ENCODE measurements at regions not wholly inside any gene's neighbourhood (a gene's known extent, or its start where the extent isn't known, plus 50 kb on each side); places are given as distances from the start of the nearest gene placed in this dataset.
A peak's percentile ranks its signal among the peaks of the same experiment; 100 is the strongest.
"Not testable (repeated sequence)": the region's sequence is repeated elsewhere in the genome, so short reads cannot be mapped to it uniquely, and the experiment has no call there.

GRCh38 chr15:81056304-81056703 lies 55.6 kb downstream of the TLNRD1 start:
- no peak for DNase-seq

DNA sequence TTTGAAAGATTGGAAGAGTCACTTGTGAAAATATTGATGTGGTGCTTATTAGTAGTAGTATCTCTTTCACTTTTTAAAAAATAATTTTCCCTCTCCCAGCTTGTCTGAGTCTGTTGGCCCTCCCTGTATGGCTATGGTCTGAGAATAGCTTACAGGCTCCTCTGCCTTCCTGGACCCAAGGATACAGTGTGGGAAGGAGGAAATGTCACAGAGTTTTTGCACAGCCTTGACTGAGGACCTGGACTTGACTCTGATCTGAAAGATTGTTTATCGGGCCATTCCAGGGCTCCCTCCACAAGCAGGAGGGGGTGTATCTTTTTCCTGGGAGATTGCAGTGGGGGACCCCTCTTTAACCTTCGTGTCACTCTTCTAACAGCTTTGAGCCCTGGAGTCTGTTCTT lies 59.7 kb downstream of the TLNRD1 start:
- DNase-seq = no peak

DNA sequence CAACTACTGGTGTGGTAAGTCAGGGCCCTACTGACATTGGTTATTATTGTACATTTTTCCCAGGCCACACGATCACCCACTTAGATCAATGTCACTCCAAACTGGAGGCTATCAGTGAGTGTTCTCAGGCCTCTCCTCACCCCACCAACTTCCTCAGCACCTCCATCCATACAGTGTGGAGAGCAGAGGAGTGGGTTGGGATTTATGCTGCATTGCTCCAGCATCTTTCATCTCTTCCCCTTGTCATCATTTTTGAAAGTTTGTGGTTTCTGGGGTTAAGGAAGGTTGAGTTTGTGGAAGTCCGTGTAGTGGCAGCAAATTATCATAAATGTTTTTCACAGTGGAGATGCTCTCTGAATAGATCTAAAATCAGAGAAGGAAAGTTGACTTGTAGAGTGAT lies 60.2 kb downstream of the TLNRD1 start:
- DNase-seq = no peak

- DNase-seq = no peak
These were observed 60.9 kb downstream of the TLNRD1 start for GRCh38 chr15:81061490-81062253.

DNA sequence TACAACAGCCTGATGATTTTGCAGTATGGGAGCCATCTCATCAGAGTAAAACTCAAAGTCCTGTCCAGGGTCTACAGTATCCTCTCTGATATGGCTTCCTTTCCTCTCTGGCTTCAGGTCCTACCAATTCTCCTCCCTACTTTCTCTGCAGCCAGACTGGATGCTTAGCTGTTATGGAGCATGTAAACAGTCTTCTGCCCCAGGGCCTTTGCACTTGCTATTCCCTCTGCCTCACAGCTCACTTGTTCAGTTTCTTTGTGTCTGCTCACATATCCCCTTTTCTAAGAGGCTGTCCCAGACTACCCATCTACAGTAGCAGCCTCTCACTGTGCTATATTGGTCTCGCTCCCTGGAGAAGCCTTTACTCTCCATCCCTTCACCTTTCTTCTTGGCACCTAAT lies 62.2 kb downstream of the TLNRD1 start:
- no peak for DNase-seq

DNA sequence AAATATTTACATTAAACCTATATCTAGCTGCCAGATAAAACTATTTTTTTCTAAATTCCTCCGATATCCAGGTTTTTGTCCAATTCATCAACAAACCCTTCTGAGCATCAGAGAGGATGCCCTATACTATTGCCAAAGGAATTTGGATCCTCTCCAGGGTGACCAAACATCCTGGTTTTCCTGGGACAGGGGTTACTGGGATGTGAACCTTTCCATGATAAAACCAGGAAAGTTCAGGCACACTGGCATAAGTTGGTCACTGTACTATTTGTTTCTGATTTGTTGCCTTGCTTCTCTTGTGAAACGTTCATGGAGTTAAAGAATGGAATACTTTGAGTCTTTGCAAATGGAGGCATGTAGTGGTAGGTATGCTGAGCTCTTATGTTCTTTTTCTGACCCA lies 63.5 kb downstream of the TLNRD1 start:
- no peak for DNase-seq

GRCh38 chr15:81067567-81067966 lies 66.5 kb upstream of the CFAP161 start:
- not testable (repeated sequence) for DNase-seq

- no peak for DNase-seq
These were observed 65.6 kb upstream of the CFAP161 start for GRCh38 chr15:81068516-81068915.

DNA sequence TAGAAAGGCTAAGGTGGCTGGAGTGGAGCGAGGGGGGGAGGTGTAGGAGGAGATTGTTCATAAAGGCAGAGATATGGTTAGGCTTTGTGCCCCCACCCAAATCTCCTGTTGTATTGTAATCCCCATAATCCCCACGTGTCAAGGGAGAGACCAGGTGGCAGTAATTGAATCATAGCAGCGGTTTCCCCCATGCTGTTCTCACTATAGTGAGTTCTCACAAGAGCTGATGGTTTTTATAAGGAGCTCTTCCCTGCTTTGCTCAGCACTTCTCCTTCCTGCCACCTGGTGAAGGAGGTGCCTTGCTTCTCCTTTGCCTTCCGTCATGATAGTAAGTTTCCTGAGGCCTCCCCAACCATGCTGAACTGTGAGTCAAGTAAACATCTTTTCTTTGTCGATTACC lies 64.7 kb upstream of the CFAP161 start:
- no peak for DNase-seq

DNA sequence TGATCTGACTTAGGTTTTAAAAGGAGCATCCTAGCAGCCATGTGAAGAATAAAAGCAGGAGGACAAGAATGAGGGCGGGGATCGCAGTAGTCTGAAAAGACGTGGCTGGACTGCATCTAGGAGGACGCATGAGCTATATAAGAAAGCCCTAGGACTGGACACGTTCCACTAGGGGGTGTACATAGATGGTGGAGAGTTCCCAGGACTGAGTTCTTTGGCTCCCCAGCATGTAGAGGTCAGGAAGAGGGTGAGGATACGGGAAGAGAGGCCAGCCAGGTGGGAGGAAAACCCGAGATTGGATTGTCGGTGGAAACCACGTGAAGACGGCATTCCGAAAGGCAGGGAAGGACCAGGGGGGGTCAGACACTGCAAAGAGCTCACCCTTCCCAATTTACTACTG lies 64.2 kb upstream of the CFAP161 start:
- no peak for DNase-seq

DNA sequence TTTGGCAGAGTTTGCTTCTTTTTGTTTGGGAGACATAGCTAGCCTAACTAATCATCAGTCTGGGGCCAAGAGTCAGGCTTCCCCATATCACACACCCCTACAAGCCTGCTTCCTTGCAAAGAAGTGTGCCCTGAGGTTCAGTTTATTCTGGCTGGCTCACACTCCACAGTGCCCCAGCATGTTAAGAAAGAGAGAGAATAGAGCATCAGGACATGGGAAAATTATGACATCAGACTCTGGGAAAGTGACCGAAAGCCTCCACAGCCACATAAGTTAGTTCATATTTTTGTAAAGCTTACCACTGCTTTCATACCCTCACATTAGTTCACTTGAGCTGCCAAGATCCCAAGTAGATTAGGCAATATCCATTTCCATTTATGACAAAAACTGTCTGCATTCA lies 63.0 kb upstream of the CFAP161 start:
- DNase-seq = peak; percentile 67

GRCh38 chr15:81071705-81072104 lies 62.4 kb upstream of the CFAP161 start:
- no peak for DNase-seq

- no peak for DNase-seq
These were observed 61.5 kb upstream of the CFAP161 start for GRCh38 chr15:81072551-81072950.

DNA sequence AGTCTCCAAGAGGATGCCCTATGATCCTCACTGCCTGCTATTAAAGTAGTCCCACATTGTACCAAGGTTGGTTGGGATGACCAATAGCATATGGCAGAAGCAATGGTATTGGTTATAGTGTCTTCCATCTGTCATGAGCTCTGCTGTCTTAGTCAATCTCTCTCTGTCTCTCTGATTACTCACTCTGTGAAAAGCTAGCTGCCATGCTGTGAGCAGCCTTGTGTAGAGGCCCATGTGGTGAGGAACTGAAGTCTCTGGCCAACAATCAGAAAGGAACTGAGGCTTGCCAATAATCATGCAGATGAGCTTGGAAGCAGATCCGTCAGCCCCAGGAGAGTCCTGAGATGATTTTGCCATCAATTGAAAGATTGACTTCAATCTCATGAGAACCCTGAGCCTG lies 60.3 kb upstream of the CFAP161 start:
- no peak for DNase-seq

DNA sequence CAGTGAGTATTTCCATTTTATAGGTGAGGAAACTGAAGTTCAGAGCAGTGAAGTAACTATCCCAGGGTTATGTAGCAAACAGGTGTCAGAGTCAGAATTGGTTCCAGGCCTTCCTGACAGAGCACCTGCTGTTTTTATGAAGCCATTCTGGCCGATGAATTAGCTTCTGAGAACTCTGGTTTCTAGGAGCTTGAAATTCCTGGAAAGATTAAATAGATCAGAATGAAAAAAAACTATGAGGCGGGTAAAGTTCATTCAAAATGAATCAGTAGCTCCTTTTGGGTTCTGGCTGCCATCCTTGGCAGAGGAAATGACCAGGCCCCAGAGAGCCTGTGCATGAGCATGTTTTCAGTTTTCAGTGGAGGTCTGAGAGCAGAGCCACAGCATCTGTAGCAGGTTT lies 59.3 kb upstream of the CFAP161 start:
- DNase-seq = no peak

GRCh38 chr15:81075272-81075671 lies 58.8 kb upstream of the CFAP161 start:
- DNase-seq = no peak

- no peak for DNase-seq
These were observed 53.1 kb upstream of the CFAP161 start for GRCh38 chr15:81080996-81081395.

DNA sequence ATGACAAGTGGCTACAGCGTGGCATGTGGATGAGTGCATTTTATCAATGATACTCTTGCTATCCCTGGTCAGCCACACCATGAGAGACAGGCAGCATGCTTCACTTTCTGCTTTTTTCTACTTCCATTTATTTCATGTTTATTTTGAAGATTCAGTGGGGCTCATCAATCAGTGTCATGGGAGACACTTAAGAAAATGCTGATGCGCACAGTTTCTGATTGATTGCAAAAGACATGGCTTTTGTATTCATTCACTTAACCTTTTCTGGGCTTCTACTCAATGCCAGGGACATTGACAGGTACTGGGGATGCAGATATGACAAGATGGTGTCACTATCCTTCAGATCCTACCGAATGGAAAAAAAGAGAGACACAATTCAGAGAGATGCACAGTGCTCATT lies 50.9 kb upstream of the CFAP161 start:
- no peak for DNase-seq
